ENCODE measurements at regions not wholly inside any gene's neighbourhood (a gene's known extent, or its start where the extent isn't known, plus 50 kb on each side); places are given as distances from the start of the nearest gene placed in this dataset.

DNA sequence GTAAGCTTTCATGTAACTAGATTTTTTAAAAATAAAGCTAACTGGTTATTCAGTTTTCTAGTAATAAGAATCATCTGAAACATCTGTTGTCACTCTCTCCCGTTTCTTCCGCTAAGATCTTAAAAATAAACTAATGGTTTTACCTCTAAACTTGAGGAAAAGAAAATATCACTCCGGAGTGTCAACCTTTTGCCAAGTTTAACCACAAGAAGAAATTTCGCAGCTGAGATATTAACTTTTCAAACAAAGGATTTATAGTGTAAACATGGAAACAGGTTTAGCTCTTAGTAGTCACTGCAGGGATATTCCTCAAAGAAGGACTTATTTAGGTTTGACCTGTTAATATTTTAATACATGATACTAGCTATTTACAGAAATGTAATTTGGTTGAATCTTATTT lies 954.9 kb downstream of the ADGRL2 start:
- Histone ChIP-seq H3K27me3 (ENCODE audit: low read depth) (no peaks in the 10 kb centered on the region), H3K36me3 (no peaks in the 10 kb centered on the region), H3K4me3 (no peak overlapping the region), H3K4me1 (no peaks in the 10 kb centered on the region), H3K9me3 (replicated peaks) (peaks cover 4% of the 10 kb centered on the region), H3K27ac (replicated peaks) (no peak overlapping the region)
- TF ChIP-seq, protein P1, sequence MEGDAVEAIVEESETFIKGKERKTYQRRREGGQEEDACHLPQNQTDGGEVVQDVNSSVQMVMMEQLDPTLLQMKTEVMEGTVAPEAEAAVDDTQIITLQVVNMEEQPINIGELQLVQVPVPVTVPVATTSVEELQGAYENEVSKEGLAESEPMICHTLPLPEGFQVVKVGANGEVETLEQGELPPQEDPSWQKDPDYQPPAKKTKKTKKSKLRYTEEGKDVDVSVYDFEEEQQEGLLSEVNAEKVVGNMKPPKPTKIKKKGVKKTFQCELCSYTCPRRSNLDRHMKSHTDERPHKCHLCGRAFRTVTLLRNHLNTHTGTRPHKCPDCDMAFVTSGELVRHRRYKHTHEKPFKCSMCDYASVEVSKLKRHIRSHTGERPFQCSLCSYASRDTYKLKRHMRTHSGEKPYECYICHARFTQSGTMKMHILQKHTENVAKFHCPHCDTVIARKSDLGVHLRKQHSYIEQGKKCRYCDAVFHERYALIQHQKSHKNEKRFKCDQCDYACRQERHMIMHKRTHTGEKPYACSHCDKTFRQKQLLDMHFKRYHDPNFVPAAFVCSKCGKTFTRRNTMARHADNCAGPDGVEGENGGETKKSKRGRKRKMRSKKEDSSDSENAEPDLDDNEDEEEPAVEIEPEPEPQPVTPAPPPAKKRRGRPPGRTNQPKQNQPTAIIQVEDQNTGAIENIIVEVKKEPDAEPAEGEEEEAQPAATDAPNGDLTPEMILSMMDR (IDR thresholded peaks at IDR 0.05; ENCODE audit: borderline replicate concordance): no peak
- DNase-seq: no peak
- intact Hi-C loops (cut with micrococcal nuclease): no loop called here

DNA sequence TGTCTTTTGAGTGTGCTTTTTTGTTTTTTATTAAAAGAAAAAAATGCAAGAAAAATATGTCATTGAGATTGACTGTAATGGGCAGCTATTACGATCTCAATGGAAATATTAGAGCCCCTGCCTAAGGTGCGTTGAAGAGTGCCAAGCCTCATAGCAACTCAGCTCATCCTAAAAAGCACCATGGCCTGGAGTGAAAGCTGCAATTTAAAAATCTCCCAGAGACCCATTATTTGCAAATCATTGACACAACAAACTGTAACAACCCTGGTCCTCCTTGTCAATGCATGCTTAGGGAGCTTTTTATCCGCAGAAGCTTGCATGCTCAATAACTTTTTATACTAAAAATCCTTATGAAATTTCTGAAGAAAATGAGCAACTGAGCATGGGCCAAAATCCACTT lies 954.5 kb downstream of the ADGRL2 start:
- no peak for DNase-seq
- no peaks in the 10 kb centered on the region for H3K36me3 ChIP-seq
- no peak overlapping the region for H3K4me3 ChIP-seq
- no peak overlapping the region for H3K27ac ChIP-seq (replicated peaks)
- TF ChIP-seq, protein P1 (IDR thresholded peaks at IDR 0.05; ENCODE audit: borderline replicate concordance): no peak
- H3K4me1 ChIP-seq: no peaks in the 10 kb centered on the region
- peaks cover 4% of the 10 kb centered on the region for H3K9me3 ChIP-seq (replicated peaks)
- intact Hi-C loops (cut with micrococcal nuclease): no loop called here
- H3K27me3 ChIP-seq (ENCODE audit: low read depth): no peaks in the 10 kb centered on the region

DNA sequence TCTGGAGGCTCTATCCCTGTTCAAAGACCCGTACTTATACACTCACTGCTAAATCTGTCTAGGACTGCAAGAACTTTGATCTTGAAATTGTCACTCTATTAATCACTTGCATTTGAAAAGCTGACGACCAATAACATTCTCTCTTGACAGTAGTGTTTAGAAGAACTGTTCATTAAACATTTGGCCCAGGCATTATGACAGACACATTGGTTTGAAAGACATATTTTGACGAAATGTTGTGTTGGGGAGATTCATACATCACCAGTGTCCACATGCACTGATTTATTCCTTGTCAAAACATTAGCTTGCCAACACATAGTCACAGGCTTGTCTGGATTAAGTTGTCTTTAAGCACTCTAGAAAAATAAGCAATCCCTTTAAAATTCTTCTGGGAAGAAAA lies 951.3 kb downstream of the ADGRL2 start:
- Histone ChIP-seq H3K4me3 (no peak overlapping the region), H3K4me1 (no peaks in the 10 kb centered on the region), H3K27me3 (ENCODE audit: low read depth) (no peaks in the 10 kb centered on the region), H3K9me3 (replicated peaks) (peaks cover 4% of the 10 kb centered on the region), H3K27ac (replicated peaks) (no peak overlapping the region), H3K36me3 (no peaks in the 10 kb centered on the region)
- TF ChIP-seq, protein P1 (IDR thresholded peaks at IDR 0.05; ENCODE audit: borderline replicate concordance): no peak
- DNase-seq: no peak
- intact Hi-C loops (cut with micrococcal nuclease): no loop called here

DNA sequence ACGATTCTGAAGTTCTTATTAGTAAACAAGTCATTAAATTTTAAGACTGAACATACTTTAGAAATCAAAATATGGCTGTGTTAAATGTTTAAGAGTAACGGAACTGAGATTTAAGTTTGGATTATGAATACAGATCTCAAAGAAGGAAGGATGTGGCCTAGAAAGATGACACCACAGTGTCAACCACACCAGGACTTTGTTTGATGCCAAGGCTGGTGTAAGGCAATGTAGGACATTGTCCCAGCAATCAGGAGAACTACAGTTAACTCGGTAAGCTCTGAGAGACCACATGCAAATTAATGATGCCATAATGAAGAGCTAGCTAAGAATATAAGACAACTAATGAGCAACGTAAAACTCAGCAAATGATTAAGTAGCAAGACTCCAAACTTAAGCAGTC lies 932.9 kb downstream of the ADGRL2 start:
- Histone ChIP-seq H3K4me1 (no peaks in the 10 kb centered on the region), H3K36me3 (no peaks in the 10 kb centered on the region), H3K4me3 (no peak overlapping the region), H3K27me3 (ENCODE audit: low read depth) (no peaks in the 10 kb centered on the region), H3K9me3 (replicated peaks) (peaks cover 42% of the 10 kb centered on the region), H3K27ac (replicated peaks) (no peak overlapping the region)
- intact Hi-C loops (cut with micrococcal nuclease): no loop called here
- no peak for DNase-seq
- TF ChIP-seq, protein P1 (IDR thresholded peaks at IDR 0.05; ENCODE audit: borderline replicate concordance): no peak

DNA sequence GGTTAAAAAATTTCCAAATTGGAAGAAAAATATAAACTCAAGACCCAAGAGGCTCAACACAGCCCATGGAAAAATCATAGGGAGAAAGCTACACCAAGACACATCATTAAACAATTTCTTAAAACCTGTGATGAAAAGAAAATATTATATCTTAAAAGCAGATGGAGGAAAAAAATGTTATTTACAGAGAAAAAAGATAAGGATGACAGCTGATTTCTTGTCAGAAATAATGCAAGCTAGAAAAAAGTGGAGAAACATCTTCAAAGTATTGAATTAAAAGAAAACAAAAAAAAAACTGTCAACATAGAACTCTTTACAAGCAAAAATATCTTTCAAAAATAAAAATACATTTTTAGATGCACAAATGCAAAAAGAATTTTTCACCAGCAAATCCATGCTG lies 930.5 kb downstream of the ADGRL2 start:
- H3K27me3 ChIP-seq (ENCODE audit: low read depth): no peaks in the 10 kb centered on the region
- TF ChIP-seq, protein P1 (IDR thresholded peaks at IDR 0.05; ENCODE audit: borderline replicate concordance): no peak
- DNase-seq: no peak

DNA sequence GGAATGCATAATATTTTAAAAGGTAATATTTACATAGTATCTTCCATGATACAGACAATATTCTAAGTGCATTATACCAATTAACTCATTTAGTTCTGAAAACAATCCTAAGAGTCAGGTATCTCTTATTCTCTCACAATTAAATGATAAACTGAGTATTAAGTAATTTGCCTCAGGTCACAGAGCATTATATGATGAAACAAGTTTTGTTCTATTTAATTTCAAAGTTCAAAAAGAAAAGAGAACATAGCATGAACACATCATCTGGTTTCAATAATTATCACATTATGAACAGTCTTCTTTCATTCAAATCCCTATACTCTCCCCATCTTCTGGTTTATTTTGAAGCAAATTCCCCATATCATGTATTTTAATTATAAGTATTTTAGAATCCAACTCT lies 927.5 kb downstream of the ADGRL2 start:
- peaks cover 40% of the 10 kb centered on the region for H3K9me3 ChIP-seq (replicated peaks)
- TF ChIP-seq, protein P1 (IDR thresholded peaks at IDR 0.05; ENCODE audit: borderline replicate concordance): no peak
- H3K36me3 ChIP-seq: no peaks in the 10 kb centered on the region
- no peak for DNase-seq
- no peaks in the 10 kb centered on the region for H3K4me1 ChIP-seq
- no peak overlapping the region for H3K4me3 ChIP-seq
- H3K27ac ChIP-seq (replicated peaks): no peak overlapping the region
- intact Hi-C loops (cut with micrococcal nuclease): no loop called here
- H3K27me3 ChIP-seq (ENCODE audit: low read depth): no peaks in the 10 kb centered on the region

More for the DNA sequence above, 930.5 kb downstream of the ADGRL2 start:
- H3K36me3 ChIP-seq: no peaks in the 10 kb centered on the region
- no peak overlapping the region for H3K4me3 ChIP-seq
- H3K9me3 ChIP-seq (replicated peaks): peaks cover 42% of the 10 kb centered on the region
- intact Hi-C loops (cut with micrococcal nuclease): no loop called here
- no peak overlapping the region for H3K27ac ChIP-seq (replicated peaks)
- no peaks in the 10 kb centered on the region for H3K4me1 ChIP-seq

Data from left ventricle myocardium inferior (tissue), 1 donor.